PC-3 (cell line): ENCODE measurements at regions not wholly inside any gene's neighbourhood (a gene's known extent, or its start where the extent isn't known, plus 50 kb on each side); places are given as distances from the start of the nearest gene placed in this dataset.

ENCODE experiments used
- EZH2 ChIP-seq: fragments of 300-600 bp; sonication (generic); IDR thresholded peaks from one replicate; pipeline ENCODE4 v1.6.1; 2017; ENCODE audit warnings: antibody characterized with exemption, mild to moderate bottlenecking, low read length; ENCODE audit not compliant: unreplicated experiment
- EZH2phosphoT487 ChIP-seq: fragments of 300-600 bp; sonication (generic); IDR thresholded peaks from 2 replicates; pipeline ENCODE4 v1.6.1; 2018; ENCODE audit warnings: mild to moderate bottlenecking, antibody characterized with exemption, low read length, borderline replicate concordance
- TF ChIP-seq, protein P1 (sequence below): fragments of 300-600 bp; sonication (generic); conservative IDR thresholded peaks from 2 replicates; pipeline ENCODE4 v1.5.1; 2017; ENCODE audit warnings: antibody characterized with exemption, low read depth, mild to moderate bottlenecking, low read length

GRCh38 chr7:46626691-46627310 lies 705.7 kb upstream of the IGFBP3 start:
- TF ChIP-seq, protein P1, sequence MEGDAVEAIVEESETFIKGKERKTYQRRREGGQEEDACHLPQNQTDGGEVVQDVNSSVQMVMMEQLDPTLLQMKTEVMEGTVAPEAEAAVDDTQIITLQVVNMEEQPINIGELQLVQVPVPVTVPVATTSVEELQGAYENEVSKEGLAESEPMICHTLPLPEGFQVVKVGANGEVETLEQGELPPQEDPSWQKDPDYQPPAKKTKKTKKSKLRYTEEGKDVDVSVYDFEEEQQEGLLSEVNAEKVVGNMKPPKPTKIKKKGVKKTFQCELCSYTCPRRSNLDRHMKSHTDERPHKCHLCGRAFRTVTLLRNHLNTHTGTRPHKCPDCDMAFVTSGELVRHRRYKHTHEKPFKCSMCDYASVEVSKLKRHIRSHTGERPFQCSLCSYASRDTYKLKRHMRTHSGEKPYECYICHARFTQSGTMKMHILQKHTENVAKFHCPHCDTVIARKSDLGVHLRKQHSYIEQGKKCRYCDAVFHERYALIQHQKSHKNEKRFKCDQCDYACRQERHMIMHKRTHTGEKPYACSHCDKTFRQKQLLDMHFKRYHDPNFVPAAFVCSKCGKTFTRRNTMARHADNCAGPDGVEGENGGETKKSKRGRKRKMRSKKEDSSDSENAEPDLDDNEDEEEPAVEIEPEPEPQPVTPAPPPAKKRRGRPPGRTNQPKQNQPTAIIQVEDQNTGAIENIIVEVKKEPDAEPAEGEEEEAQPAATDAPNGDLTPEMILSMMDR, result no peak
- TF ChIP-seq EZH2phosphoT487 (no peak), EZH2 (no peak)
